ENCODE measurements at regions not wholly inside any gene's neighbourhood (a gene's known extent, or its start where the extent isn't known, plus 50 kb on each side); places are given as distances from the start of the nearest gene placed in this dataset.

DNA sequence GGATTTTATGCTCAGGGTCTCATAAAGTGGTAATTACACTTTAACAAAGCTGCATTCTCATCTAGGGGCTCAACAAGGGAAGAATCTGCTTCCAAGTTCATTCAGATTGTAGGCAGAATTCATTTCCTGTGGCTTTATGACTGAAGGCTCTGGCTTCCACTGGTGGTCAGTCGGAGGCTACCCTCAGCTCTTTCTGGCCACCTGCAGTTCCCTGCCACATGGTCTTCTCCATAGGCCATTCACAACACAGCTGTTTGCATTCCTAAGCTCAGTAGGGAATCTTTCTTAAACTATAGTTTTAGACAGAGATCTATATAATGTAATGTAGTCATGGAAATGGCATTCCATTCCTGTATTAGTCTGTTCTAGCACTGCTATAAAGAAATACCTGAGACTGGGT, 973.0 kb upstream of the SLIT2 start:
- no peak overlapping the region for H3K4me2 ChIP-seq (ENCODE audit: insufficient read depth, low read length)
- no TSS peak for BruUV-seq (replicated peaks)
- no peaks in the 10 kb centered on the region for H4K20me1 ChIP-seq (replicated peaks; ENCODE audit: control insufficient read depth, extremely low read depth, insufficient read depth, low read length)
- DNase-seq (ENCODE audit: low read depth, low spot score), result no peak
- POLR2A ChIA-PET, result no interaction called here
- no peak overlapping the region for H3K9ac ChIP-seq (replicated peaks; ENCODE audit: extremely low read depth, insufficient read depth, low read length)
- no peak overlapping the region for H2AFZ ChIP-seq (ENCODE audit: low read depth, low read length)
- H3K36me3 ChIP-seq (ENCODE audit: control insufficient read depth in 2 of 2, extremely low read depth in 1 of 2, insufficient read depth in 2 of 2, low read length in 2 of 2), result no peaks in the 10 kb centered on the region
- intact Hi-C loops (cut with micrococcal nuclease), result no loop called here
- H3K27ac ChIP-seq (ENCODE audit: insufficient read depth, low read depth, low read length), result no peak overlapping the region
- no peak overlapping the region for H3K4me3 ChIP-seq (replicated peaks in 1 of 3; ENCODE audit: insufficient read depth in 1 of 3, low read depth in 1 of 3, low read length in 3 of 3)
- no peaks in the 10 kb centered on the region for H3K79me2 ChIP-seq (ENCODE audit: control insufficient read depth, insufficient read depth, low read length)
- H3K9me3 ChIP-seq (replicated peaks; ENCODE audit: control insufficient read depth, insufficient read depth, low read length), result no peaks in the 10 kb centered on the region
- TF ChIP-seq POLR2A (IDR thresholded peaks at IDR 0.05; ENCODE audit: low read depth, low read length) (no peak), EZH2 (IDR thresholded peaks at IDR 0.05; ENCODE audit: borderline replicate concordance, low read depth, low read length, severe bottlenecking) (no peak), MYC (IDR thresholded peaks at IDR 0.05; ENCODE audit: low read depth, low read length) (no peak), FOS (IDR thresholded peaks at IDR 0.05; ENCODE audit: borderline replicate concordance, insufficient read depth, low read length) (no peak), GATA2 (IDR thresholded peaks at IDR 0.05; ENCODE audit: insufficient read depth, insufficient read length, low read depth, low read length) (no peak), JUN (IDR thresholded peaks at IDR 0.05; ENCODE audit: borderline replicate concordance, insufficient read depth, insufficient read length, low read depth) (no peak), POLR2AphosphoS5 (IDR thresholded peaks at IDR 0.05; ENCODE audit: insufficient read depth, low read depth, low read length) (no peak)
- TF ChIP-seq, protein P1, sequence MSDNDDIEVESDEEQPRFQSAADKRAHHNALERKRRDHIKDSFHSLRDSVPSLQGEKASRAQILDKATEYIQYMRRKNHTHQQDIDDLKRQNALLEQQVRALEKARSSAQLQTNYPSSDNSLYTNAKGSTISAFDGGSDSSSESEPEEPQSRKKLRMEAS (IDR thresholded peaks at IDR 0.05; ENCODE audit: insufficient read depth, insufficient read length), result no peak
- TF ChIP-seq, protein P2, sequence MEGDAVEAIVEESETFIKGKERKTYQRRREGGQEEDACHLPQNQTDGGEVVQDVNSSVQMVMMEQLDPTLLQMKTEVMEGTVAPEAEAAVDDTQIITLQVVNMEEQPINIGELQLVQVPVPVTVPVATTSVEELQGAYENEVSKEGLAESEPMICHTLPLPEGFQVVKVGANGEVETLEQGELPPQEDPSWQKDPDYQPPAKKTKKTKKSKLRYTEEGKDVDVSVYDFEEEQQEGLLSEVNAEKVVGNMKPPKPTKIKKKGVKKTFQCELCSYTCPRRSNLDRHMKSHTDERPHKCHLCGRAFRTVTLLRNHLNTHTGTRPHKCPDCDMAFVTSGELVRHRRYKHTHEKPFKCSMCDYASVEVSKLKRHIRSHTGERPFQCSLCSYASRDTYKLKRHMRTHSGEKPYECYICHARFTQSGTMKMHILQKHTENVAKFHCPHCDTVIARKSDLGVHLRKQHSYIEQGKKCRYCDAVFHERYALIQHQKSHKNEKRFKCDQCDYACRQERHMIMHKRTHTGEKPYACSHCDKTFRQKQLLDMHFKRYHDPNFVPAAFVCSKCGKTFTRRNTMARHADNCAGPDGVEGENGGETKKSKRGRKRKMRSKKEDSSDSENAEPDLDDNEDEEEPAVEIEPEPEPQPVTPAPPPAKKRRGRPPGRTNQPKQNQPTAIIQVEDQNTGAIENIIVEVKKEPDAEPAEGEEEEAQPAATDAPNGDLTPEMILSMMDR (IDR thresholded peaks at IDR 0.05; ENCODE audit: extremely low read depth in 1 of 2, insufficient read depth in 1 of 2, low read depth in 1 of 2, low read length in 2 of 2), result no peak
- no peaks in the 10 kb centered on the region for H3K27me3 ChIP-seq (ENCODE audit: control insufficient read depth in 2 of 2, insufficient read depth in 2 of 2, low read length in 2 of 2)
- CTCF ChIA-PET, result no interaction called here
- H3K4me1 ChIP-seq (ENCODE audit: control insufficient read depth, extremely low read depth, insufficient read depth, low read length), result no peaks in the 10 kb centered on the region
- dilution Hi-C loops (cut with MboI; ENCODE audit: extremely low pct_ligation_motif_present, low sequenced_read_pairs), result no loop called here
- FAIRE-seq, result no peak
- no peaks in the 10 kb centered on the region for H3K9me1 ChIP-seq (replicated peaks; ENCODE audit: control insufficient read depth, extremely low read depth, insufficient read depth, low read length)

Measured in endothelial cell of umbilical vein (primary cell).